Islet of Langerhans (tissue), 1 donor: ENCODE measurements at regions not wholly inside any gene's neighbourhood (a gene's known extent, or its start where the extent isn't known, plus 50 kb on each side); places are given as distances from the start of the nearest gene placed in this dataset.
"Not testable (repeated sequence)": the region's sequence is repeated elsewhere in the genome, so short reads cannot be mapped to it uniquely, and the experiment has no call there.

ENCODE experiments used
- FAIRE-seq: peaks from one replicate; lab custom pipeline; 2011; peaks lifted over from hg19 to GRCh38; lab: Jason Lieb, UNC

DNA sequence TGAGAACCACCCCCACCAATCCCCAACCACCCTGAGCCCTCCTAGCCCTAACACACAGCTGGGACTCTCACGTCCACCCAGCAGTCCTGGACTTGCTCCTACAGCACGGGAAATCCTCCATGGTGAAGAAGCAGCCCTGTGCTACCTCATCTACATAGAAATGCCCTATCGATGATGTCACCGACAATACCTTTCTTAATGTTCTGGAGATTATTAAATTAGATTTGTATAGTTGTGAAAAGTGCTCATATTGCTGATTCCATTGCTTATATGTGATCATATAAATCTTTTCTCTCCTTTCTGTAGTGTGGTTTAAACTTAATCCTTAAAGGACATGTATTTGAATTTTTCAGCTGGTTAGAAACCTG lies 97.1 kb downstream of the PPIAL4G start:
- not testable (repeated sequence) for FAIRE-seq

DNA sequence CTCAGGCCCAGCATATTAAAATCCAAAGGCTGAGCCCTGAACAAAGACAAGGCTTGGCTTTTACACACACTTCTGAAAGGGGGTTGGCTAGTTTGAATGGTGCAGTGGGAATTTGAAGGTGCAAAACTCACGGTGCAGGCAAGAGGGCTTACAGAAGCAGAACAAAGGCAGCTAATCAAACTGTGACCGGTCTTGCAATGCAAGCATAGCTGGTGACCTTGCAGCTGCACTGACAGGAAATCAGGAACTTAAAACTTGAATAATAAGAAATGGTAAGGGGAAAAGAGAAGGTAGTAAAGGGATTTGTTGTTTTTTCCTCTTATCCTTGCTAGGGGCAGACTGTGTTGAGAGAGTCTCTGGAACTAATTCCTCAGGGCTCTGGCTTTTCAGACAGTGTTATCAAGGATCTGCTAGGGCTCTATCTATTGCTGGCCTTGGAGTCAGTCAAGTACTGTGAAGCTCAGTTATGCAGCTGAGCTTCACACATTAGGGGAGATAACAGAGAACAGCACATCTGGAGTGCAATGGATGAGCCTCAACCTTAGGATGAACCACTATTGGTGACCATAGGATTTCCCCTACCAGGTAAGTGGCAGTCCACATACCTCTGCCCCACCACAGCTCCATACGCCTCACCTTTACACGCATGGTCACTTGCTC lies 97.6 kb downstream of the PPIAL4G start:
- no peak for FAIRE-seq

DNA sequence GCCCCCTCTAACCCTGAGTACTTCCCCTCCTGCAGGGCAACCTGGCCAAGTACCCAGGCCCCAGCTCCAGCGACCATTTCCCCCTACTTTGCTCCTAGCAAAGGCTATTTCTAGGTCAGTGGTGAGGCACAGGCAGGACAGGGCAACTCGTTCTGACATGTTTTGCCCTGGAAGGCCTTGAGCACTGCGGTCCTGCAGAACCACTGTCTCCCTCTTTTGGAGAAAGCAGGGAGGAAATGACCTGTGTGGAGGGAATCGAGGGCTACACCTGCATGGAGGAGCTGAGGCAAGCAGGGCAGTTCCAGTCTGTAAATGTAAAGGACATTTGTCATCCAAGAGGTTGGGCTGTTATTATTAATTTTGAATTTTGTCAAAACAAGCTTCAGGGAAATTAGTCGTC lies 99.1 kb downstream of the PPIAL4G start:
- no peak for FAIRE-seq

DNA sequence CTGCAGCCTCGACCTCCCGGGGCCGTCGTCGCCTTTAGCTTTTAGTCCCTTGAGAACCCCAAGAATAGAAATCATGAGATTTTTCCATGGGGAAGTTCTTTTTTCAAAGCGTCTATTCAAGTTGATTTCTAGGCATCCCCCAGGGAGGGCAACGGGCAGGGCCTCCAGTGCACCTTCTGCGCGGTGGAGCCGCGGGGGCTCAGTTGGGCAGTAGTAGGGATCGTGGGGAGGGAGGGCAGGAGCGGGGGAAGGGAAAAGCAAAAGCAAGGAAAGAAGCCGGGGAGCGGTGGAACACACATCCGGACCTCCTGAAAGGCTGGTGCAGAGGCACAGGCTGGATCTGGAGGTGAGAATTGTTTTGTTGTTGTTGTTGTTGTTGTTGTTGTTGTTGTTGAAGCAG lies 103.4 kb downstream of the PPIAL4G start:
- no peak for FAIRE-seq

DNA sequence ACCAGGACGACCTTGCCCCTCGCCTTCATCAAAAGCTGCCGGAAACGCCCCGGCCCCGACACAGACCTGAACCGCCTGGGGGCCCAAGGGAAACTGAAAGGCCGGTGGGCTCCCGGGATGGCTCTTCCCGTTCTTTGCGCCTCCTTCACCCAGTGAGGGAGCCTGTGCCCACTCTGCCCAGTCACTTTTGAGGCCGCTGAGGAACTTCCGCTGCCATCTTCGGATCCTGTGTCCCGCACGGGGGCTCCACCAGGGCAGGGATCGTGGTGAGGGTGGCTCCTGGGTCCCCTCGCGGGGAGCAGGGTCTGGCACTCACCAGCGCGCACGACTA lies 104.0 kb downstream of the PPIAL4G start:
- FAIRE-seq, result no peak

DNA sequence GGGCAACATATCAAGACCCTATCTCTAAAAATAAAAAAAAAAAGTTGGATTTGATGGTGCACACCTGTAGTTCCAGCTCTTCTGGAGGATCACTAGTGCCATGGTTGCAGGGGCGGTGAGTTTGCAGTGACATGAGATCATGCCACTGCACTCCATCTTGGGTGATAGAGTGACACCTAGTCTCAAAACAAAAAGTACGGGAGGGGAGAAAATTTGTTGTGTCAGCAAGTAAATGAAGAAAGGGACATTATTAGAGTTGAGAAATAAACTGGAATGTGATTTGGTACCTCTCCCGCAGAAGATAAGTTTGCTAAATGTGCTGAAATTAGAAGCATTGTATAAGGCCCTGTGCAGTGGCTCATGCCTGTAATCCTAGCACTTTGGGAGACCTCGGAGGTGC lies 105.1 kb downstream of the PPIAL4G start:
- not testable (repeated sequence) for FAIRE-seq

DNA sequence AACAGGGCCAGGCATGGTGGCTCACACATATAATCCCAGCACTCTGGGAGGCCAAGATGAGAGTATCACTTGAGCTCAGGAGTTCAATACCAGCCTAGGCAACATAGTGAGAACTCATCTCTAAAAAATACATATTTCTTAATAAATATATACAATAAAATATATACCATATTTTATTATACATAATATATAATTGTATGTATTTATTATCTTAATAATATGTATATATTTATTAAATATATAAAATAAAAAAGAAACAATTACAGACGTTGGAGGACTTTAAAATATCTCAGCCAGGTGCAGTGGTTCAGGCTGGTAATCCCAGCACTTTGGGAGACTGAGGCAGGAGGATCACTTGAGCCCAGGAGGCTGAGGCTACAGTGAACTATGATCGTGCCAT lies 106.1 kb downstream of the PPIAL4G start:
- FAIRE-seq, result not testable (repeated sequence)

DNA sequence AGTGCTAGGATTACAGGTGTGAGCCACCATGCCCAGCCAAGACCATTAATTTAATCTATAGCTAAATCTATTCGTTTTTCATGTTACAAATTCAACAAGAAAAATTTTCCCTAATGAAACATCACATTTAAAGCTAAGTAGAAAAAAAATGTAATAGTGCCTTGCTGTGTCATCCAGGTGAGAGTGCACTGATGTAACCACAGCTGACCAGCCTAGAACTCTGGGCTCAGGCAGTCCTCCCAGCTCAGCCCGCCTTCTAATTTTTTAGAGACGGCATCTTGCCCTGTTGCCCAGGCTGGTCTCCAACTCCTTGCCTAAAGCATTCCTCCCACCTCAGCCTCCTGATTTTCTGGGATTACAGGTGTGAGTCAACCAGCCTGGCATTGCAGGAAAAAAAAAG lies 109.0 kb downstream of the PPIAL4G start:
- no peak for FAIRE-seq

DNA sequence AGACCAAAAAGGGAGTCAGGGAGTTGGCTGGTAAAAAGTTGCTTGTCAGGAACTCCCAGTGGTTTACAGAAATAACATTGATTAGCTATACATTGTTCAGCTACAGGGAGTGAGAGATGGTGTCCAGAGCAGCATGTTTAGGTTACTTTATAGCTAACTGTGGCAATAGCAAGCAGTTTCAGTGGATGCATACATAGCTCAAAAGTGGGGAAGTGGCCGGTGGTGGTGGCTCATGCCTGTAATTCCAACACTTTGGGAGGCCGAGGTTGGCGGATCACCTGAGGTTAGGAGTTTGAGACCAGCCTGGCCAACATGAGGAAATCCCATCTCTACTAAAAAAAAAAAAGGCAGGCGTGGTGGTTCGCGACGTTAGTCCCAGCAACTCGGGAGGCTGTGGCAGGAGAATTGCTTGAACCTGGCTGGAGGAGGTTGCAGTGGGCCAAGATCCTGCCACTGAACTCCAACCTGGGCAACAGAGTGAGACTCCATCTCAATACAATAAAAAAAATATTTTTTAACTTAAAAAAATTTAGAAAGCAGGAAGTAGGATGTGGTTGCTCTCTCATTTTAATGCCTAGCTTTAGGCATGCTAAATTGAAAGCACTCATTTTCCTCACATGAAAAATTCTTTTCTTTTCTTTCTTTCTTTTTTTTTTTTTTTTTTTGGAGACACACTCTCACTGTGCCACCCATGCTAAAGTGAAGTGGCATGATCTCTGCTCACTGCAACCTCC lies 109.7 kb downstream of the PPIAL4G start:
- FAIRE-seq, result no peak

DNA sequence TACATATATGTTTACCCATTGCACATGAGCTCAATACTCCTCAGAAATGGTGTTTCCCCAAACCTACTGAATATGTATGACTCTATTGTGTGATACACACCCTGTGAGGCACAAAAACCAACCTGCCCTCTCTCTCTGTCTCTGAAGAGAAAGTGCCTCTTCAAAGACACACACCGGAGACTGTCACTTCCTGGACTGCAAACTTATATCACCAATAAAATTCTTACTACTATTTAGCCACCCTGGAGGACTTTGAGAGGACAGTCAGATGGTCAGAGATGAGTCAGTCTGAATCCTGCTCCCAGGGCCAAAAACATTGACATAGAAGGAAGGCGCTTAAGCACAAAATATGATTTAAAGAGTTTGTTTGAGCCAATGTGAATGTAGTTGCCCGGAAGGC lies 110.4 kb downstream of the PPIAL4G start:
- FAIRE-seq, result no peak

DNA sequence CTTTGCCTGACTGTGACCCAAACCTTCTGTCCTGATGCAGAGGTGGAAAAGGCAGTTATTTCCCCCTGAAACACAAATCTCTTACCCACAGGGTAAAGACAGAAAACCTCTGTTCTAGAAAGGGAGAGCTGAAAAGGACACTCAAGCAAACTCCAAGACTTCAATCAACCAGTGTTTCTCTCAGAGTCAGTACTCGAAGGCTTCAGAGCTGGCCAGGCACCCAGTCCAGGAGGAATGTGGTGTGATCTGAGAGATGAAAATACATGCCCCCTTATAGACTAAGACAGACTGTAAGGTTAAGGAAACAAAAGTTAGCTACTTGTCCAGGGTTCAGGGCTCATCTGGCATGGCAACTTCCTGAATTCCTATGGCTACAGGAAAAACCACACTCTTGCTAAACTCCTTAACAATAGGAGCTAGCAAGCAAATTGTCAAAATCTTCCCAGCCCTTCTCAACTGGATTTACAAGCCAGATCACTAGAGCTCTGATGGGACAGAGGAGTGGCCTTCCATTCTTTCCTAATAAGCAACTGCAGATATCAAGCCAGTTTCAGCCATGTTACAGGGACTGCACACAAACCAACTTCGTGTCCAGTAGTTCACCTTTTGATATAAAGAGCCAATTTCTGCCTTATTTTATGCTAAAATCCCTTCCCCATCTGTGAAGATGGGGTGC lies 110.9 kb downstream of the PPIAL4G start:
- not testable (repeated sequence) for FAIRE-seq

DNA sequence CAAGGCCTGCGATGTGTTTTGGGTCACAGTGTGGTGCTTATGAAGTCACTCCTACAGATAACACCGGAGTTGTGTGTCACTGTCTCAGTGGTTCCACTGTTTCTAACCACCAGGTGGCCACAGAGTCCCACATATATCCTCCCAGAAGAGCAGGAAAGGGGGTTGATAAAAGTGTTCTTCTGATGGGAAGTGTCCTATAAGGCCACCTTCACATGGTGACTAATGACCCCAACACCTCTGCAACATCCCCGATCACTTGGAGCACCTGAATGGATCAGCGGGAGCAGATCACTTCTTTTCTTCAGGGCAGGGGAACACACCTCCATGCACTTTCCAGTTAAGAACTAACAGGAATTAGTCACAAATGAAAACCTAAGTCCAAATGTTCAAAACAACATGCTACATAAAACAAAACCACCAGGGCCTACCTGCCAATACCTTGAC lies 111.5 kb downstream of the PPIAL4G start:
- not testable (repeated sequence) for FAIRE-seq

DNA sequence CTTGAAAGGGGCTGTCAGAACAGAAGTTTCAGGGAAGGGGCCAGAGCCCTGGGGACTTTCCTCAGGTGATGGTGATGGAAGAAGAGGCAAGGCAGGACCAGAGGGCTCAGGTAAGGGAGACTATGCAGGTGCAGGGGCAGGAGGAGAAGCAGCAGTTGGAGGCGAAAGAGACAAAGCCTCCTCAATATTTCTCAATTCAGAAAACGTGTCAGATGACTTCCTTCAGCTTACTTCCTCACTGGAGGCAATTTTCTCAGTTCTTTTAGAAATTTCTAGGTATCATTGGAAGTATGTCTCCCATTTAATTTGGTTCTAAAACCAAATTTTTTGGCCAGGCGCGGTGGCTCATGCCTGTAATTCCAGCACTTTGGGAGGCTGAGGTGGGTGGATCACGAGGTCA lies 112.4 kb downstream of the PPIAL4G start:
- not testable (repeated sequence) for FAIRE-seq

DNA sequence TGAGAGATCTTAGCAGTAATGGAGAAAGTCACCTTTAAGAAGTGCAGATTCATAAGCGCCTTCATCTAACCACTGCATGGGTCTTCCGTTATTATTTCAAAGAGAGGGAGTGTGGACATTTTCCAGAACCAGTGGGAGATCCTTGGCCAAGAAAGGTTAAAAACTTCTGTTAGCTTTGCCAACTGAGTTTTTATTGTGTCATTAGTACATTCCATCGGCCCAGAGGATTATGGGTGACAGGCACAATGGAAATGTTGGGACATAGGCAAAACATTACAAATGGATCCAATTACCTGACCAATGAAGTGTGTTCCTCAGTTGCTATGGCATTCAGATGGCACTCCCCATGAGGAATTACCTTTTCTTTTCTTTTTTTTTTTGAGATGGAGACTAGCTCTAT lies 115.5 kb downstream of the PPIAL4G start:
- FAIRE-seq, result no peak

DNA sequence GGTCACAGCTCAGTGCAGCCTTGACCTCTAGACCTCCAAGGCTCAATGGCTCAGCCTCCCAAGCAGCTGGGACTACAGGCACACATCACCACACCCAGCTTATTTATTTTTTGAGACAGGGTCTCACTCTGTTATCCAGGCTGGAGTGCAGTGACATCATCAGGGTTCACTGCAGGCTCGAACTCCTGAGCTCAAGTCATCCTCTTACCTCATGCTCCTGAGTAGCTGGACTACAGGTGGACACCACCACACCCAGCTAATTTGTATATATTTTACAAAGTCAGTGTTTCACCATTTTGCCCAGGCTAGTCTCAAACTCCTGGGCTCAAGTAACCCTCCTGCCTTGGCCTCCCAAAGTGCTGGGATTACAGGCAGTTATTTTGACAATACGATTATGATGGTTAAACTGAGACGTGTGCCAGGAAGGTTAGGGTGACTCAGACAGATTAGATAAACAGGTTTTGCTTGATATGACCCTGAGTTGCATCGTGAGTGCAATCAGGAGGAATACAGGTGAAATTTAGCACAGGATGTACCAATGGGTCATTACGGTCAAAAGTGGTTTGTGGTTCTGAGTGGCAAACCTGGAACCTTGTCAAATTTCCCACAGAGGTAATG lies 116.9 kb downstream of the PPIAL4G start:
- FAIRE-seq, result not testable (repeated sequence)

DNA sequence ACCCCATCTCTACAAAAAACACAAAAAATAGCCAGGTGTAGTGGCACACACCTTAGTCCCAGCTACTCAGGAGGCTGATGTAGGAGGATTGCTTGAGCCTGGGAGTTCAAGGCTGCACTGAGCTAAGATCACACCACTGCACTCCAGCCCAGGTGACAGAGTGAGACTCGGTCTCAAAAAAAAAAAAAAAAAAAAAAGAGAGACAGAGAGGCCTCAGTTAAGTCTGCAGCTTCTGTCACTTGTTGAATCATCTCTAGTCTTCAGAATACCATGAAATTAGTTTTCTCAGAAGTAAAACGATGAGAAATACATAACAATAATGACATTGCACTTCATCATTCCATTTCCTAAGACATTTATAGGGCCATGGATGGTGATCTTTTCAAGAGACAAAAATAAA lies 118.0 kb downstream of the PPIAL4G start:
- FAIRE-seq, result not testable (repeated sequence)

DNA sequence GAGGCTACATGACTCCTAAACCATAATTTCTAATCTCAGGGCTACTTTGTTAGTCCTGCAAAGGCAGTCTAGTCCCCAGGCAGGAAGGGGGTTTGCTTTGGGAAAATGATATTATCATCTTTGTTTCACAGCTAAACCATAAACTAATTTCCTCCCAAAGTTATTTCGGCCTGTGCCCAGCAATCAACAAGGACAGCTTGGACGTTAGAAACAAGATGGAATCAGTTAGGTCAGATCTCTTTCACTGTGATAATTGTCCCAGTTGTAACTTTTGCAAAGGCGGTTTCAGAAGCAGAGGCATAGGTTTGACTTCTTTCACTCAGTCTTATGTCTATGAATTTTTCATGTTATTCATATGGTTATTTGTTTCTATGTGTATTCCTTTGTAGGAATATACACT lies 119.1 kb downstream of the PPIAL4G start:
- not testable (repeated sequence) for FAIRE-seq

DNA sequence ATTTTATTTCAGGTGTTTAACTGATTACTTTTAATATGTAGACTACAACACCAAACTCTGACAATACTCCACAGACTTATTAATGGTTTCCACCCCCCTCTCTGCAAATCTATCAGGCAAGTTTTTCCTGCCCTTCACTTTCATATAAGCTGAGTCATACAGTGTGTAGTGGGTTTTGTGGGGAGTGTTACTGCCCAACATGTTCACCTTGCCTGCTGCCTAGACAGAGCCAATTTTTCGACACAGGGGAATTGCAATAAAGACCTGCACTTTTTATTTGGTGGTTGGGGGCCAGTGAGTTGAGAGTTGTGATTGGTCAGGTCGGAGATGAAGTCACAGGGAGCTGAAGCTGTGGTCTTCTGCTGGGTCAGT lies 119.7 kb downstream of the PPIAL4G start:
- no peak for FAIRE-seq

DNA sequence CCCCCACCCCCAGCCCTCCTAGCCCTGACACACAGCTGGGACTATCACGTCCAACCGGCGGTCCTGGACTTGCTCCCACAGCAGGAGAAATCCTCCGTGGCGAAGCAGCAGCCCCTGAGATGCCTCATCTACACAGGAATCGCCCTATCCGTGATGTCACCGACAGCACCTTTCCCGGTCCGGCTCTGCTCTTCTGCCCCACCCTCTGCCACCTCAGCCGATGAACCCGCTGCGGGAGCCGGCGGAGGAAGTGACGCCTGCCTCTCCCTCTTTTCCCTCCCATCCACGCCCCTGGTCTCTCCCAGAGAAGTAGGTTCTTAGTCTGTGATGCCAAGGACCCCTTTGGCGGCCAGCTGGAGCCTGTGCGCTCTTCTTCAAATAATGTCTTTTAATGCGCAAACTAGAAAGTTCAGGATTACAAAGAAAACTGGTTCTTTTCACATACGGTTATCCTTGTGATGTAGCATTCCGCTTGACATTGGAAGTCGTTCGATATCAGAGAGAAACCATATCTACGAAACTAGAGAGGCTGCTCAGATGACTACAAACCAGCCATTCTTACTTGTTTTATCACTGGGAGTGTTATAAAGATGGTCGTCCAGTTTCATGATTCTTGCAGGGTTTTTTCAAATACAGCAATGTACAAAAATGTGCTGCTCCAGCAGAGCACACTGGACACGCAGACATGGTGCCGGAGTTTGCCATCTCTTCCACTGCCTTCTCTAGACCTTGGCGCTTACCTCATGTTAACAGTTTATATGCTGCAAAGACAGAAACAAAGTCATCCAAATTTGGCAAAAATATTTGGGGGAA lies 120.3 kb downstream of the PPIAL4G start:
- no peak for FAIRE-seq

DNA sequence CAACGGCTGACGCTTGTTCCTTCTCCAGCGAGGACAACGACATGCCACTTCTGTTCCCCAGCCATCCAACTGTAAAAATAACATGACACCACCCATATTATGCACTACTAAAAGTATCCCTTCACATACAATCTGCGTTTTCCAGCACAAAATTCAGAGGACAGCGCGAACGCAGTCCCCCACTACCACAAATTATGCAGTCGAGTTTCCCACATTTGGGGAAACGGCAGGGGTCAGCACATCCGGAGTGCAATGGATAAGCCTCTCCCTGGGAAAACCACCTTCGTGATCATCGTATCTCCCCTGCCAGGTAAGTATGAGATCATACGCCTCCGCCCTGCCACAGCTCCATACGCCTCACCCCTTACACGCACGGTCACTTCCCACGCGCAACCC lies 120.9 kb downstream of the PPIAL4G start:
- no peak for FAIRE-seq

DNA sequence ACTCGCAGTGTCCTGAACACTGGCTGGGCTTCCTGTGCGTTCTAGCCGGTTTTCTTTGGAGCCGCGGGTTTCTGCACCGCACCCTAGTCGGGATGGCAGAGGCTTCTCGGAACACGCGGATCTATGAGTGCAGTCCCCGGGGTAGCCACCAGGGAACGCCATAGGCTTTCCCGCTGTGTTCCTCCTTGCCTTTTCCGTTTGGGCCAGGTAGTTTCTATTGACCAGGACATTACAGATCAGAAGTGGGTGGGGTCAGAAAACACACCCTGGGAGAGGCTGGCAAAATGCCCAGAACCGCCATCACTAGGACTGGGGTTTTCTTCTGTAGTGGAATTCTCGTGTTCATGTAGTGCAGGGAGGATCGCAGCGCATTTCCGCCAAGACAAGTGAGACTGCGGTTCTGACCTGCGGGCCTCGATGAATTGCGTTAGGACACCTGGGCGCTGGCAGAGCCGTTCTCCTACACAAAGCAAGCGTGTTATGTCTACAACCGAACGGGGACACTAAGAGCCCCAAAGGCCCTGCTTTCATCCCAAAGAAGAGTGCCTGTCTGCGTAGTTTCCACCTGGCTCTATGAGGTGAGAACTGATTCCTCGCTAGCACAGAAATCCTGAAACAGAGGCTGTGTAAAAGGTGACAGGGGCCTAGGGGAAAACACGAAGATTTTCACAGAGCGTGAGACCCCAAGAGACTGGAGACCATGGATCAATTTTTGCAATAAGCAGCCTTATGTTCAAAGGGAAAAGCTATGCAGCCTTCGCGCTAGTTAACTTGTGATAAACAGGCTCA lies 121.5 kb downstream of the PPIAL4G start:
- not testable (repeated sequence) for FAIRE-seq

DNA sequence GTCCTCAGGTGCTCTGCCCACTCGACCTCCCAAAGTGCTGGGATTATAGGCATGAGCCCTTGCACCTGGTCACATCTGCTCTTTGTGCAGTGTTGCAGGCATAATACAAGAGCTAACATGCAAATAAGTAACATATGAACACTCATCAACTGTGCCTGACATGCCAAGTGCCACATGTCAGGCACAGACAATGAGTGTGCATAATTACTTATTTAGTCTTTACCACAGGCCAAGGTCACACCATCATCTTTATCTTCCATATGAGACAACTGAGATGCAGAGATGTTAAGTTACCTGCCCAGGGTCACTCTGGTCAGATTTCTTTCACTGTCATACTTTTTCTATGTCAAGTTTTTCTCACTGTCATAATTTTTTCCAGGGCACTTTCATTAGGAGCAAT lies 126.1 kb downstream of the PPIAL4G start:
- no peak for FAIRE-seq
